ENCODE measurements at regions not wholly inside any gene's neighbourhood (a gene's known extent, or its start where the extent isn't known, plus 50 kb on each side); places are given as distances from the start of the nearest gene placed in this dataset.

DNA sequence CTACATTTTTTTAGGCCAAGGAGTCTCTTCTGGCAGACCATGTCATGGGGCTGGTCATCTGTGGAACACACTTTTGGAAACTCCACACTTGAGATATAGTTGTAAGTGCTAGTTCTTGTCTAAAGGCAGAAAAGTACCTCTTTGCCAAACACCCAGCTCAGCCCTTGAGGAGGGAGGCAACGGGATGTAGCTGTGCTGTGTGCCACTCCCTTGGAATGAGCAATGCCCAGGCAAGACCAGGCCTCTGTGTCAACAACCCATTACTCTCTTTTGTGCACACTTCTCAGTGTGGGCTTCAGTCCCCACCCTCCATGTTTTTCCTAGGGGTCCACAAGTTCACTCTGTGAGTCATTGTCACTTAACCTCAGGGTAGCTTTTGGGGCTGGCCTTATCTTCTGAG is 528.3 kb upstream of the CFAP20DC start:
- DNase-seq, result no peak

DNA sequence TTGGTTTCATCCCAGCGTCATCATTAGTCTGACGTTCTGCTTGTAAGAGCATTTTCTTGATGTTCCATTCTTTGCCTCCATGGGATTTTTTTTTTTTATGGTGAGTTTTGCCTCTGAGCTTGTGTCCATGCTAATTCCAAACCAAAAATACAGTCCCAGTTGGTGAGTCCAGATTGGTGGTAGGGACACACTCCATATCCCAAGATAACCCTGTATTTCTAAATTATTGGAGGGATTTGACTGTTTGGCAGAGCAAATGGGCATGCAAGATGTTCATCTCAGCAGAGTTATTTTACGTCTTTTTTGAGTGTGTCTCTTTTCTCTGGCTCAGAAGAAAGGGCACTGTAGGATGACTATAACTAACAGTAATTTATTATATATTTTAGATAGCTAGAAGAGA is 526.8 kb upstream of the CFAP20DC start:
- DNase-seq, result no peak

DNA sequence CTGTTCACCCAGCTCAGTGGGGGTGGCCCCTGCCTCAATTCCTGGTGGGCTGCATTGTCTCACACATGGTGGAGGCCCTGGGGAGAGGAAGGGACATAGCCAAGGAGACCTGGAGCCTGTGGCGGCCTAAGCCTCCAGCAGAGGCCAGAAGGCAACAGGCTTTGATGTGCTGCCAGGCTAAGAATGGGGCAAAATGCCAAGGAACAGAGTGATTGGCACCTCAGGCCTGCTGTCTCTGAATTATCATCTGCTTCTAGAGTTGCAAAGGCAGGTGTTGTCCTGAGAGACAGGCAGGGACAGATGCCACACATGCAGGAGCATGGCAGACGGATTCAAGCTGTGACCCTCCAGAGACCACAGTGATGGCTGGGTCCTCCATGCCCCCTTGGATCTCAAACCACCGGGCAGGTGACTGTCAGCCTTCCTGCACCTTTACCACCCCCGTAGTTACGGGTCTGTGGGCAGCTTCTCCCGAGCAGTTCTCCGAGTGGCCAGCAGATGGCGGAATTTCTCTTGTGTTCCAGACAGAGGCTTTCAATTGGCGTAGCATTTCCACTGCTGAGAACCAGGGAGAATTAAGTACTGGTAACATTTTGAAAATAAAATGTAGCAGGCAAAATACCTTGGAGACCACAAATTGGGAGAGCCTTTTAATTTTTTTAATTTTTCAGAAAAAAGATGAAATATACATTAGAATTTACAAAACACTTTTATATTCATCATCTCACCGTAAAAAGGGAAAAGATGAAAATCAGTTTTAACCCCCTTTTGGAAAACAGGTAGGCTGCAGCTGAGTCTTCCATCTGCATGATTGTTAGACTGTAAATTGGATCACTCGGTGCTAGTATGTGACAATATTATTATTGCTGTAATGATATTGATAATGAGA is 525.5 kb upstream of the CFAP20DC start:
- DNase-seq, result peak; percentile 76

DNA sequence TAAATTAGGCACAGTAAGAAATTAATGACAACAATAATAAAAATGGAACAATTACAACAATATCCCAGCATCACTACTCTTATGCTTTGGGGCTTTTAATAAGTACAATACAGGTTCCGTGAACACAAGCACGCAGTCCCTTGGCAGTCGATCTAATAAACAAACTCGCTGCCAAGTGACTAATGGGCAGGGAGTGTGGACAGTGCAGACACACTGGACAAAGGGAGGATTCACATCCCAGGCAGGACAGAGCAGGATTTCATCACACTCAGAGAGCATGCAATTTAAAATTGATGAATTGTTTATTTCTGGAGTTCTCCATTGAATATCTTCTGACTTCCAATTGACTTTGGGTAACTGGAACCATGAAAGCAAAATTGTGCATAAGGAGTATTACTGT is 524.1 kb upstream of the CFAP20DC start:
- peak; percentile 29 for DNase-seq

DNA sequence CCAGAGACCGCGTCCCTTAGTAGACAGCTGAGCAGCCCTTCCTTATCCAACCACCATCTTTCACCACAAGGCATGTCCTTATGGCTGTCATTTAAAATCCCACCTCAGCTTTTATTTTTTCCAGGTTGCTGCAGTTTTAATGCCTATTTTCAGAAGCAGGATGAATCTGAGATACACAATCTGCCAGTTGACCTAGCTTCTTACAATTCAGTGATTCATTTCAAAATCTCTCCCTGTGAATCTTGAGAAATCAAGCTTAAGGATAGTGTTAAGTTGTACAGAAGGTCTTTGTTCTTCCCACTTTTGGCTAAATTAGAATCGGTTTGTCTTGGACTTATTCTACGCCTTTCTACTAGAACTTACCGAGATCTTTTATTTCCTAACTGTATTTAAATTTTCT is 522.3 kb upstream of the CFAP20DC start:
- no peak for DNase-seq

DNA sequence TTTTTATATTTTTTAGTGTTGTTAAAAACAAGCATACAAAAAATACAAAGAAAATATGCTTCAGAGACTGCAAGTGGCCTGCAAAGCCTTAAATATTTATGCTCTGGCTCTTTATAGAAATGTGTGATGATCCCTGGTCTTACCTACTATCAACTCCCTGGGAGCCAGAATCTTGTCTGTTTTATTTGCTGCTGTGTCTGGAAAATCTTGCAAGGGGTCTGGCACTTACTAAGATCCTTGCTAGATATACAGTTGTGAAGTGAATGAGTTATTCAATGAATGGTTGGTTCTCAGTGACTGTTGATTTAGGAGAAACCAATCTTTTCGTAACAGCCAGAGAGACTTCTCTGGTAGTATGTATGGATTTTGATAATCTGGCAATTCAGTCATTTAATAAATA is 521.0 kb upstream of the CFAP20DC start:
- DNase-seq, result no peak

DNA sequence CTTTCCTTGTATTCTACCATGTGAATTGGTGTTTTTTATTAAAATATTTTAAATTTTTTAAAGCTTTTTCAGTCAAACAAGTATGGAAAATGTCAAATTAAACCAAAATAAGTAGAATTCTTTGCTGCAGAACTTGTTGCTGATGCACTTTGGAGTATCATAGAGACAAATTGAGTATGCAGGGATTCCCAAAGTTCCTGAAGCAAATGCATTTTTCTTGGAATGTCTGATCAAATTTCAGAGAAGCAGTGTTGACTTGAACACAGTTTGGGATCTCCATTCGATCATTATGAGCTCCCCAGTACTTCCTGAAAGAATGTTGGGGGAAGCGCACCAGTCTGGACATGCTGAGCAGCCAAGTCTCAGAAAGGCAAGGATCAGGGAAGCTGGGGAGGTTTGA is 517.8 kb upstream of the CFAP20DC start:
- DNase-seq, result peak; percentile 87

DNA sequence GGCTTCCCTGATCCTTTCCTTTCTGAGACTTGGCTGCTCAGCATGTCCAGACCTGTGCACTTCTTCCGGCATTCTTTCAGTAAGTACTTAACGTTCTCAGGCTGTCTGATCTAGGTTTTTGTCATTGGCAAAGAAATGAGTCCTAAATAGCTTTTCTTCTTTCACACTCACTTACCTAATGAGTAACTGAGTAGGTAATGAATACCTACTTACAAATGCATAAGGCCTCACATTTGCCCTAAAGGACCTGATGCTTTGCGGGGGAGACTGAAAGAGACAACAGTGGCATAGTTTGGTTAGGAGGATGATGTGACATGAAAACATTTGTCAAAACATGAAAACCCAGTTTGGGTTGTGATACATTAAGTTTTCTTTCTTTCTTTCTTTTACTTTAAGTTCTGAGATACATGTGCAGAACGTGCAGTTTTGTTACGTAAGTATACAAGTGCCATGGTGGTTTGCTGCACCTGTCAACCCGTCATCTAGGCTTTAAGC is 516.7 kb upstream of the CFAP20DC start:
- DNase-seq, result no peak

DNA sequence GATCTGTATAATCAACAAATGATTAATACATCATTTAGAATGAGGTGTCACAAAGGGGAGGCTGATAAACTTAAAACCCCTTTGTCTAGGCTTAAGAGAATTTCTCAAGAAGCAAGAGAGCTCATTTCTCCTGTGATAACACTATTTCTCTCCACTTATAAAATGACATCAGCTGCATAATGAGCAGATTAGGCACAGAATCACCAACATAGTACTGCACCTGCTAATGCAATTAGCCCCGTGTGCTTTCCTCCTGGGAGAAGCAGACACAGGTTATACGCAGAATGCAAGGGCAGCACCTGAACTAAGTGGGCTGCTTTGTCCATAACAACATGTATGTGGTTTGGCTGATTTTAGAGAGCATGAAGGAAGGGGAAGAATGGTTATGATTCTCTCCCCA is 515.3 kb upstream of the CFAP20DC start:
- DNase-seq, result no peak

DNA sequence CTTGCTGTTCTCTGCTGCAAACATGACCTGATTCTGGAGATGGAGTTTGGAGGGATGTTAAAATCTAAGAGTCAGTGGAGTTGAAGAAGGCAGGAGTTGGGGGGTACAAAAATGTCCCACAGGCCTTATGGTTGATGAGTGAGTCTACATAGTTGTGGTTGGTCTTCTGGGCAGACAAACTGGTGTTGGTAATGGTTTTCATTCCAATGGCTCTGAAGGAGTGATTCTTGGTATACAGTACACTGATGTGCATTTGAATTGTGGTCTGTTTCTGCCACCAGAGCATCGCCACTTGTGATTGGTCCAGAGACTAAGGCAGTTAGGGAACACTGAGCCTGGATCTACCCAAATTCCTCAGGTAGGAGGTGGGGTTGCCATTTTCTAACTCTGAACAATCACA is 514.1 kb upstream of the CFAP20DC start:
- peak; percentile 84 for DNase-seq

DNA sequence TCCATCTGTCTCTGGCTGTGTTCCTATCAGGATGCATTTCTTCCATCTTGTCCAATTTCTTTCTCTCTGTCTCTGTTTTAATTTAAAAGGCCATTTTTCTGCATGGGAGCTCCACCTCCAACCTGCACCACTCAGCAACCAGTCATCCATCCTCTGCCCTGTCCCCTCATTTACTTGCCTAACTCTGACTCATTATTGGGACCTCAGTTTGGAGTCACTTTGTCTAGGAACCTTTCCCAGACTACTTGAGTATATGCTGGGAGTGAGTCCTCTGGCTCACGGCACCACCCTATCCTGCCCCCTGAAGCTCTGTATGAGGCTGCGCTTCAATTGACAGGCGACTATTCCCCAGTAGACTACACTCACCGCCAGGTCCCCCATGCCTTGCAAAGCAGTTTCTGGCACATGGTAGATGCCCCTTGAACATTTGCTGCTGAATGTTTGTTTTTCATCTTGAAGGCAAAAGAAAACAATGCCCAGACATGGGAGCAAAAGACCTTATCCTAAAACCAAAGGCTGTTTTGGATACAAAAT is 513.3 kb upstream of the CFAP20DC start:
- peak; percentile 58 for DNase-seq

DNA sequence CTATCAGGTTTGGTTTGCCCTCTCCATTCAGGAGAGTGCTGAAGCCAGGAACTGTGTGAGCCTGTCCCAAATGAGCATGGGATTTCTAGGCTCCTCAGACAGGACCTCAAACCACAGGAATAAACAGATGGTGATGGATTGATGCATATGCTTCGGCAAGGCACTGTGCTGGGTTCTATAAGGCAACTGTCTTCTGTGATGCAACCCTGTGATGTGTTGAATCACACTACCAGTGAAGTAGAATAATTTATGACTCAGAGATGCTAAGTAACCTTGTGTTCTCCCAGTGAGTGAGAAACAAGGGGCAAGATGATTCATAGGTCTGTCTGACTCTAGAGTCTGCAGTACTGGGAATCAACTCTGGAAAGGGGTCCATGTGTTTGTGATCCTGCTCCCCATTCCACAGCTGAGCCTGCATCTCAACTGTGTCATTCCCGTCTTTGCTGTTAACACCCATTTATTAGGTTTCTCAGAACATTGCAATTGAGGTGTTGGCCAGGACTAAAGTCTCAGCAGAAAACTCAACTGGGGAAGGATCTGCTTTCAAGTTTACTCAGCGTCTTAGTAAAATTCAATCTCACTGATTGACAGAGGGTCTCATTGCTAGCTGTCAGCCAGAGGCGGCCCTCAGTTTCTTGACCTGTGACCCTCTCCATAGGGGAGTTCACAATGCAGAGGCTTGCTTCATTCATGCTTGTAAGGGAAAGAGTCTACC is 510.1 kb upstream of the CFAP20DC start:
- DNase-seq, result peak; percentile 99

DNA sequence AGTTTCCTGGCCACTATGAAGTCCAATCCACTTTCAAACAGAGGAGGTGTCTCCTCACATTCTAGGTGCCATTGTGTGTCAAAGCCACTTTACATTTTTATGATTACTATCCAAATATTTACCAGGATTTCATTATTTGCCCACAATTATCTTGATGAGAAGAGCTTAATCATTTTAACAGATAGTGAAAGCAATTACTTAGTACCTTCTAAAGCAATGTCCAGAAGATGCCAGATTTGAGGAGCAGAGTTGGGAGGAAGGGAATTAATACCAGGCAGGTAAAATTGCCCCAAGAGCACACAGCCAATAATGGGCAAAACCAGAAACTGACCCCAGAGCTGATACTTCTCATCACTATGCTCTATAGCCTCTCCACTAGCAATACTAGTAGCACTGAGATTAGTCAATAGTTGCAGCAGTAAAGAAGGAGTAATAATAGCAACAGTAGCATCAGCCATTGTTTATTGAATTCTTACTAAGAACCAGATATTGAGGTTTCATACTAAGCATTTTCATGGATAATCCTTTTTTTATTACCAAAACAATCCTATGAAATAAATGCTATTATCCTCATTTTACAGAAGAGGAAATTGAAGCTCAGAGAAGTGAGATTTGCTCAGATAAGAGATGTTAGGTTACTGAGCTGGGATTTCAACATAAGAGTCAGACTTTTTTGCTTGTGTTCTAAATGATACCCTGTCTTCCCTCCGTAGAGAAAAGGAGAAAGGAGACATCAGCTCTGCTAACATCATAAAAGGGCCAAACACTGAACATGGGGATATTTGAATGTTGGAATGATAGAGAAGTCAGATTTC is 509.3 kb upstream of the CFAP20DC start:
- no peak for DNase-seq

DNA sequence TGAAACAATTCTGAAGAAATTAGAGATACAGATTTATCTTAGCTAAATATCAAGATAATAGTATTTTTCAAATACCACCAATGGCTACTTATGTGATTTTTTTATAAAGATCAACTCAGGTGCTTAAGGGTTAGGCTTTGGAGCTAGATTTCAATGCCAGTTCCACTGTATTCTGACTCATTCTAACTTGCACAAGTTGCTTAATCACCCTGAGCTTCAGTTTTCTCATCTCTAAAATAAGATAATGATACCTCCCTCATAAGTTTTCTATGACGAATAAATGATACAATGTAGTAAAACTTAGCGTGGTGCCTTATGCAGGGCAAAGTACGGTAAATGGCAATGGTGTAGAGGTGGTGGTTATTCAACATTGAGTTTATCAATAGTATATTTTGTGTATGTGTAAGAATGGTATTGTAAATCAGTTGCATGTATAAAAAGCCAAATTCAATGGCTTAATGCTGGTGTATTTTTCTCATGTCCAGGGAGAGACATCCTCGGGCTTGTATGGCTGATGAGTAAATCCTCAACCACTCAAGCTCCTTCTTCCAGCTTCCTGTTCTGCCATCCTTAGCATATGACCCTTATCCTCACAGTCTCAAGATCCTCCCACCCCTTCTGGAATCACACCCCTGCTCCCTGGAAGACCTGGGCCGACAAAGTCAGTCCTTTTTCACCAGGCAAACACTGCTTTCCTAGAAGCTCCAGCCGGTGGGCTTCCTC is 505.9 kb upstream of the CFAP20DC start:
- no peak for DNase-seq

DNA sequence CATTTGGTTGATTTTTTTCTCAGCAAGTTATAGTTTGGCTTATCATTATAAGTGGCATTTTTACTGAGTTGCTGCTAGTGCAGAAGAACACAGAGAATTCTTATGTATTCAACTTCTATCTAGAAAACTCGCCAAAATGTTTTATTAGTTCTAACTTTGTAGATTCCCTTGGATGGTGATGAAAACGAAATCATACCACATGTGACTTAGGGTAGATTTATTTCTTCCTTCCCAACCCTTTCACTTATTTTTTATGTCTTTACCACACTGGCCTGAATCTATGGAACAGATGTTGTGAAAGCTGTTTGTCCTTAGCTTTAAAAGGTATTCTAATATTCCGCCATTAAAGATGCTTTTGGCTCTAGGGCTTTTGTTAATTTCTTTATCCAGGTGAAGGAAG is 503.3 kb upstream of the CFAP20DC start:
- no peak for DNase-seq

DNA sequence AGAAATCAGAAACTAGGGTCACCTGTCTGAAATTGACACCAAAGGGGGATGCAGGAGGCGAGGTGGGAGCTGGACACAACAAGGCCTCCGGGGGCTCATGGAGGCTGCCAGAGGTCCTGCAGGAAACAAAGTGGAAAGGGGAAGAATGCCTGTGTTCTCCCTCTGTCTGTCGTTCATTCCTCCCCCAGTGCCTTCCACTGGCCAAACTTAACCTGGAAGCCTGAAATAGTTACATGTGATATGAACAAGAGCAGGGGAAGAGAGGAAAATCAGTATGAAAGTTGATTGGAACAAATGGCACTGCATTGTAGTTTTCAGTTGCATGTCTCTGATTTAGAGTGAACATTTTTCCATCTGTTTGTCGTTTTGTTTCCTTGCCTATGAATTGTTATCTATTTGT is 502.0 kb upstream of the CFAP20DC start:
- no peak for DNase-seq

DNA sequence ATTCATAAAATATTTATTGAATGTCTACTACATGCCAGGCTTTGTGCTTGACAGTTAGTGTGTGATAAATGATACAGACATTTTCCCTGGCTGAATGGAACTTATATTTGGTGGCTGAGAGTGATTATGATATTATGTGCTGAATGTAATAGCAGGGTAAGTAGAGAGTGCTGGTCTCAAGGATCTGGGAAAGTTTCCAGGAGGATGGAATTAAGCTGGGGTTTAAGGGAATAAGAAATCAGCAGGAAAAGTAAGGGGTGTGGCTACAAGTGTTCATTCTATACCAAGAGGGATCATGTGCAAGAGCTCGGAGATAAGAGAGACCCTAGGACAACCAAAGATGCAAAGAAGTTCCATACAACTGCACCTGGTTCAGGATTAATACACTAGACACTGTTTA is 500.1 kb upstream of the CFAP20DC start:
- DNase-seq, result peak; percentile 58

DNA sequence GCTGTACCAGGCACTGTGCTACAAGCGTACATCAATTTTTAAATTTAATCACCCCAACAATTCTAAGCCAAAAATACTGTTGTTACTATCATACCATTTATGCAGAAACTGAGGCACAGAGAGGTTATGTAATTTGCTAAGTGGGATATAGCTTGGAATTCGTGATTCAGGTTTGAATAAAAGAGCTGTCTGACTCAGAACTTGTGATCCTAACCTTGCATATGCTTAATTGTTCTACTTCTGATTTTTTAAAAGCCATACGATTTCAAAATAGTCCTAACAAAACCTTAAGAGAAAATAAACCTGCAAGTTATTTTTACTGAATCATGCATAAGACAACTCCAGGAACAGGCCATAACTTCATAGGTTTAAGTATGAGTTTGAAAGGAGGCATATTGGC is 498.0 kb upstream of the CFAP20DC start:
- DNase-seq, result no peak

DNA sequence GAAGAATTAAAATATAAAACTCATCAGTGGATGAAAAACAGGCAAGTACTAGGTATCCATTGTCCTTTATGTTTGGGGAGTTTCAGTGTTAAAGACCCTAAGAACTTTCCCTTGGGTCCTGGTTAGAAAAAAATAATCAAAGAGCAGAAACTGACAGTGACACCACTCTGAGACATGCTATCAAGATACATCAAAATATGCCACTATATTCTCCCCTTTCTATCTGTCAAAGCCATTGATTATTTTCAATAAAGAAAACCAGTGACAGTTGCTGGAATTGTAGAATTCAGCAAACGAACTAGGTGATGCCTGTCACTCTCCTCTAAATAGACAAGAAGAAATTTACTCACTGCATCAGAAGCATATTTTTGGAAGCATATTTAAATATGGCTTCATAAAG is 496.7 kb upstream of the CFAP20DC start:
- no peak for DNase-seq

DNA sequence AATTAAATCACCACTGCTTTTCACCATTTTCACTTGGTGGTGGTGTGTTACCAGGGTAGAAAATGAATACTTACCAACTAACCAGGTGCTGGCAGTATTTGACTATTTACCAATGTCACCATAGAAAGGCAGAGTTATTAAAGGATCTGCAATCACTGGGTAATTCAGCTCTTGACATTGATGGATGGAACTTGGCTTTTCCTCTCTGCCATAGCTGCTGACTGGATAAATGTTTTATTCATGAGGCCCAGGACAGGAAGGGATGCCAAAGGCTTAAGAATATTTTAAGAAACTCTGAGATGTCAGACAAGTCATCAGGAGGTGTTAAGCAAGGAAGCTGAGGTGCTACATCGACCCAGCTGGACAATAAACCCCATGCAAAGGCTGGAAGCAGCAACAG is 495.5 kb upstream of the CFAP20DC start:
- DNase-seq, result no peak

DNA sequence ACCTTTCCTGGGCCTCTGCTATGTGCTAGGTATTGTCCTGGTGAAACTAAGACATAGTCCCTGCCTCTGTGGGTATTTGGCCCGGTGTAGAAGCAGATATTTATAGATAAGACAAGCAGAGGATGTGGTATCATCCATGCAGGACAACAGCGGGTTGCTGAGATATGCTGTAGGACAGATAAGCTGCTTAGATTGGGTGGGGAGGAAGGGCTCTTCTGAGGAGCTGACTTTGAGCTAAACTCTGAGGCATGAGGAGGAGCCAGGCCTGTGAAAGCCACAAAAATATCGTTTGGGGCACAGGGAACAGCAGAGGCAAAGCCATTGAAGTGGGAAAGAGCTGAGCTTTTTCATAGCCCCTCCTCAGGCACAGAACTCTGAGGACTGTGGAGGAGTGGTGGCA is 492.5 kb upstream of the CFAP20DC start:
- DNase-seq, result no peak

DNA sequence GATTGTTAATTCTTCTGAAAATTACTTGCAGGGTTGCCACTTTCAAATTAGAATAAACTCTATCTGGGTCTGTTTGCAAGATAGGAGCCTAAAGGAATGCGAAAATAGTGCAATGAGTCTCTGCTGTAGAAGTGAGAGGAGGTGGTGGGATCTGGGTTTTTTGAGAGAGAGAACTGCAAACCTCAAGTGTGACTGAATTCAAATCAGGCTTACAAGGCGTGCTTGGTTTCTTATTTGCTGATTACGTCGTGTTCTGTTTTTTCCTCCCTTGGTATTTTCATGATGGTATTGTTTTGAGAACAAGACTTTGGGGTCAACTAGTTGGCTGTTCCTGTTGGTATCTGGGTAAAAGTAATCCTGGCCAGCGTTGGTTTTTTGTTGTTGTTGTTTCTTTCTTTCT is 490.9 kb upstream of the CFAP20DC start:
- no peak for DNase-seq
